Mesothelial cell of epicardium (in vitro differentiated cells): ENCODE measurements at regions not wholly inside any gene's neighbourhood (a gene's known extent, or its start where the extent isn't known, plus 50 kb on each side); places are given as distances from the start of the nearest gene placed in this dataset.

ENCODE experiments used
- DNase-seq, 2 experiments: peaks; one replicate each; pipeline ENCODE4 v3.0.0; 2021; ENCODE audit warnings: low spot score in 2 of 2; ENCODE audit not compliant: unreplicated experiment in 2 of 2
- H3K27ac Mint-ChIP-seq: 2 replicates; pipeline ENCODE4 v1.8.0; 2021; ENCODE audit warnings: mixed read lengths
- H3K27me3 Mint-ChIP-seq: 2 replicates; pipeline ENCODE4 v1.8.0; 2021; ENCODE audit warnings: low read depth, mixed read lengths
- H3K36me3 Mint-ChIP-seq: 2 replicates; pipeline ENCODE4 v1.8.0; 2021; ENCODE audit warnings: mixed read lengths
- H3K4me1 Mint-ChIP-seq: 2 replicates; pipeline ENCODE4 v1.8.0; 2021; ENCODE audit warnings: mixed read lengths
- H3K4me3 Mint-ChIP-seq: 2 replicates; pipeline ENCODE4 v1.8.0; 2021; ENCODE audit warnings: mild to moderate bottlenecking, moderate library complexity, mixed read lengths
- H3K9me3 Mint-ChIP-seq: 2 replicates; pipeline ENCODE4 v1.8.0; 2021; ENCODE audit warnings: mixed read lengths
- CTCF ChIP-seq: fragments of 200-600 bp; sonication (generic); IDR thresholded peaks from one replicate; pipeline ENCODE4 v1.5.0; 2021; ENCODE audit warnings: antibody characterized with exemption; ENCODE audit not compliant: unreplicated experiment

- Mint-ChIP-seq H3K4me1 (peaks cover 5% of the 10 kb centered on the region), H3K4me3 (no peak overlapping the region), H3K27ac (no peak overlapping the region), H3K9me3 (no peaks in the 10 kb centered on the region), H3K27me3 (no peaks in the 10 kb centered on the region), H3K36me3 (no peaks in the 10 kb centered on the region)
- DNase-seq: no peak
- no peak for TF ChIP-seq CTCF
Observed at GRCh38 chr4:17058536-17058915, 160.1 kb upstream of the LDB2 start.

- Mint-ChIP-seq H3K4me1 (peaks cover 3% of the 10 kb centered on the region), H3K36me3 (no peaks in the 10 kb centered on the region), H3K9me3 (no peaks in the 10 kb centered on the region), H3K27me3 (no peaks in the 10 kb centered on the region), H3K27ac (no peak overlapping the region), H3K4me3 (no peak overlapping the region)
- TF ChIP-seq CTCF: no peak
- DNase-seq: no peak
Observed at GRCh38 chr4:17057035-17057434, 158.6 kb upstream of the LDB2 start.

GRCh38 chr4:17055788-17056187 lies 157.3 kb upstream of the LDB2 start:
- Mint-ChIP-seq H3K4me3 (no peak overlapping the region), H3K36me3 (no peaks in the 10 kb centered on the region), H3K9me3 (no peaks in the 10 kb centered on the region), H3K27me3 (no peaks in the 10 kb centered on the region), H3K27ac (no peak overlapping the region), H3K4me1 (peaks cover 3% of the 10 kb centered on the region)
- TF ChIP-seq CTCF: no peak
- no peak for DNase-seq

- no peaks in the 10 kb centered on the region for H3K4me1 Mint-ChIP-seq
- TF ChIP-seq CTCF: no peak
- no peak for DNase-seq
- H3K9me3 Mint-ChIP-seq: peaks cover 22% of the 10 kb centered on the region
- no peaks in the 10 kb centered on the region for H3K27me3 Mint-ChIP-seq
- H3K4me3 Mint-ChIP-seq: no peak overlapping the region
- no peaks in the 10 kb centered on the region for H3K36me3 Mint-ChIP-seq
- no peak overlapping the region for H3K27ac Mint-ChIP-seq
Observed at GRCh38 chr4:17045866-17046265, 147.4 kb upstream of the LDB2 start.

GRCh38 chr4:17038510-17039176 lies 140.2 kb upstream of the LDB2 start:
- DNase-seq: no peak
- Mint-ChIP-seq H3K4me3 (no peak overlapping the region), H3K27me3 (no peaks in the 10 kb centered on the region), H3K27ac (no peak overlapping the region), H3K36me3 (no peaks in the 10 kb centered on the region), H3K4me1 (peaks cover 3% of the 10 kb centered on the region), H3K9me3 (no peaks in the 10 kb centered on the region)
- TF ChIP-seq CTCF: no peak

- Mint-ChIP-seq H3K27ac (no peak overlapping the region), H3K4me3 (no peak overlapping the region), H3K36me3 (no peaks in the 10 kb centered on the region), H3K9me3 (no peaks in the 10 kb centered on the region), H3K27me3 (peaks cover 3% of the 10 kb centered on the region), H3K4me1 (peaks cover 5% of the 10 kb centered on the region)
- TF ChIP-seq CTCF: no peak
- DNase-seq: no peak
Observed at GRCh38 chr4:17033768-17034181, 135.3 kb upstream of the LDB2 start.
